H7 (cell line): ENCODE measurements at regions not wholly inside any gene's neighbourhood (a gene's known extent, or its start where the extent isn't known, plus 50 kb on each side); places are given as distances from the start of the nearest gene placed in this dataset.
"Not testable (repeated sequence)": the region's sequence is repeated elsewhere in the genome, so short reads cannot be mapped to it uniquely, and the experiment has no call there.

ENCODE experiments used
- DNase-seq: peaks from one replicate; pipeline ENCODE4 v3.0.0; 2012
- H3K27me3 ChIP-seq: 2 replicates; pipeline ENCODE4 v1.6.0; 2011; ENCODE audit warnings: mild to moderate bottlenecking, low read length; ENCODE audit not compliant: control insufficient read depth, insufficient read depth
- H3K36me3 ChIP-seq: replicated peaks from 2 replicates; pipeline ENCODE4 v1.5.1; 2011; ENCODE audit warnings: low read length; ENCODE audit not compliant: control insufficient read depth, insufficient read depth
- H3K4me3 ChIP-seq: 2 replicates; pipeline ENCODE4 v1.5.1; 2011; ENCODE audit warnings: low read depth, mild to moderate bottlenecking, control low read depth, low read length, moderate library complexity; ENCODE audit not compliant: insufficient read depth

GRCh38 chr9:2363781-2364180 lies 257.8 kb upstream of the VLDLR start:
- Histone ChIP-seq H3K36me3 (no peaks in the 10 kb centered on the region), H3K4me3 (no peak overlapping the region), H3K27me3 (no peaks in the 10 kb centered on the region)
- no peak for DNase-seq

GRCh38 chr9:2367970-2368369 lies 253.6 kb upstream of the VLDLR start:
- H3K36me3 ChIP-seq = no peaks in the 10 kb centered on the region
- DNase-seq = no peak
- H3K4me3 ChIP-seq = no peak overlapping the region
- H3K27me3 ChIP-seq = no peaks in the 10 kb centered on the region

- H3K27me3 ChIP-seq = no peaks in the 10 kb centered on the region
- H3K4me3 ChIP-seq = no peak overlapping the region
- no peaks in the 10 kb centered on the region for H3K36me3 ChIP-seq
- no peak for DNase-seq
Observed at GRCh38 chr9:2373648-2374047, 247.9 kb upstream of the VLDLR start.

- no peak overlapping the region for H3K4me3 ChIP-seq
Observed at GRCh38 chr9:2375114-2375513, 246.5 kb upstream of the VLDLR start.

GRCh38 chr9:2377117-2377516 lies 244.5 kb upstream of the VLDLR start:
- H3K4me3 ChIP-seq = no peak overlapping the region
- H3K36me3 ChIP-seq = no peaks in the 10 kb centered on the region
- no peaks in the 10 kb centered on the region for H3K27me3 ChIP-seq
- no peak for DNase-seq

More at GRCh38 chr9:2375114-2375513, 246.5 kb upstream of the VLDLR start:
- H3K27me3 ChIP-seq = no peaks in the 10 kb centered on the region
- DNase-seq = no peak
- H3K36me3 ChIP-seq = no peaks in the 10 kb centered on the region

GRCh38 chr9:2377834-2378233 lies 243.8 kb upstream of the VLDLR start:
- no peaks in the 10 kb centered on the region for H3K27me3 ChIP-seq
- no peak overlapping the region for H3K4me3 ChIP-seq
- DNase-seq = no peak
- H3K36me3 ChIP-seq = no peaks in the 10 kb centered on the region

- Histone ChIP-seq H3K36me3 (no peaks in the 10 kb centered on the region), H3K4me3 (no peak overlapping the region), H3K27me3 (no peaks in the 10 kb centered on the region)
- DNase-seq = no peak
Observed at GRCh38 chr9:2378266-2378665, 243.3 kb upstream of the VLDLR start.

- Histone ChIP-seq H3K27me3 (no peaks in the 10 kb centered on the region), H3K4me3 (no peak overlapping the region), H3K36me3 (no peaks in the 10 kb centered on the region)
- no peak for DNase-seq
Observed at GRCh38 chr9:2378816-2379215, 242.8 kb upstream of the VLDLR start.

GRCh38 chr9:2384741-2385140 lies 236.8 kb upstream of the VLDLR start:
- H3K4me3 ChIP-seq = no peak overlapping the region
- no peaks in the 10 kb centered on the region for H3K36me3 ChIP-seq
- no peak for DNase-seq
- no peaks in the 10 kb centered on the region for H3K27me3 ChIP-seq

GRCh38 chr9:2385746-2386145 lies 235.8 kb upstream of the VLDLR start:
- Histone ChIP-seq H3K27me3 (no peaks in the 10 kb centered on the region), H3K4me3 (no peak overlapping the region), H3K36me3 (no peaks in the 10 kb centered on the region)
- no peak for DNase-seq

GRCh38 chr9:2386566-2386965 lies 235.0 kb upstream of the VLDLR start:
- Histone ChIP-seq H3K4me3 (no peak overlapping the region), H3K27me3 (no peaks in the 10 kb centered on the region), H3K36me3 (no peaks in the 10 kb centered on the region)
- DNase-seq = no peak

GRCh38 chr9:2387166-2387565 lies 234.4 kb upstream of the VLDLR start:
- Histone ChIP-seq H3K4me3 (no peak overlapping the region), H3K27me3 (no peaks in the 10 kb centered on the region), H3K36me3 (no peaks in the 10 kb centered on the region)
- no peak for DNase-seq

- Histone ChIP-seq H3K36me3 (no peaks in the 10 kb centered on the region), H3K4me3 (no peak overlapping the region), H3K27me3 (no peaks in the 10 kb centered on the region)
- no peak for DNase-seq
Observed at GRCh38 chr9:2389404-2389803, 232.2 kb upstream of the VLDLR start.

GRCh38 chr9:2390028-2390427 lies 231.6 kb upstream of the VLDLR start:
- Histone ChIP-seq H3K36me3 (no peaks in the 10 kb centered on the region), H3K27me3 (no peaks in the 10 kb centered on the region), H3K4me3 (no peak overlapping the region)
- no peak for DNase-seq

- DNase-seq, H3K36me3 ChIP-seq, H3K27me3 ChIP-seq, H3K4me3 ChIP-seq: not testable (repeated sequence)
Observed at GRCh38 chr9:2391509-2392132, 230.0 kb upstream of the VLDLR start.
